Hepatocyte (in vitro differentiated cells): ENCODE measurements at regions not wholly inside any gene's neighbourhood (a gene's known extent, or its start where the extent isn't known, plus 50 kb on each side); places are given as distances from the start of the nearest gene placed in this dataset.

ENCODE experiments used
- EZH2 ChIP-seq: fragments of 200-600 bp; sonication (generic); IDR thresholded peaks from 2 replicates; pipeline ENCODE4 v1.6.1; 2016; ENCODE audit warnings: antibody characterized with exemption, mild to moderate bottlenecking, borderline replicate concordance
- EZH2phosphoT487 ChIP-seq: fragments of 200-600 bp; sonication (generic); IDR thresholded peaks from one replicate; pipeline ENCODE4 v1.6.1; 2018; ENCODE audit warnings: antibody characterized with exemption, mild to moderate bottlenecking, low read depth, moderate library complexity; ENCODE audit not compliant: unreplicated experiment, severe bottlenecking
- TF ChIP-seq, protein P1 (sequence below): fragments of 200-600 bp; sonication (generic); IDR thresholded peaks from 2 replicates; pipeline ENCODE4 v1.5.1; 2016; ENCODE audit warnings: antibody characterized with exemption, mild to moderate bottlenecking; ENCODE audit not compliant: poor library complexity

DNA sequence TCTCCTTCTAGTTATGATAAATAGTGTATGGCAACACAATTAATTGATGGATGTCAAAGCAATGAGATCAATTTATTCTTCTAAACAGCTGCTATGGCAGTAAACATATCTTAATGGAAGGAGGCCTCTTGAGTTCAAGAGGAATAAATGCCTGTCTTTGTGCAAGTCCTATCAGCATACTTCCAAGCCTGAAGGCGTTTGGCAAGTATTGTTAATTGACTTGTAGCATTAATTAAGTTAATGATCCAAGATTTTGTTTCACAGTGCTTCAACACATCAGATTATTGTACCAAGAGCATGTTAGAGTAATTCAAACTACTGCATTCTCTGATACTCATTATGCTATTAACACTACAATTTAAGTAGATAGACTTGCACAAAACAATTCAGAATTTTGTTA is 144.8 kb downstream of the FAT4 start:
- TF ChIP-seq, protein P1, sequence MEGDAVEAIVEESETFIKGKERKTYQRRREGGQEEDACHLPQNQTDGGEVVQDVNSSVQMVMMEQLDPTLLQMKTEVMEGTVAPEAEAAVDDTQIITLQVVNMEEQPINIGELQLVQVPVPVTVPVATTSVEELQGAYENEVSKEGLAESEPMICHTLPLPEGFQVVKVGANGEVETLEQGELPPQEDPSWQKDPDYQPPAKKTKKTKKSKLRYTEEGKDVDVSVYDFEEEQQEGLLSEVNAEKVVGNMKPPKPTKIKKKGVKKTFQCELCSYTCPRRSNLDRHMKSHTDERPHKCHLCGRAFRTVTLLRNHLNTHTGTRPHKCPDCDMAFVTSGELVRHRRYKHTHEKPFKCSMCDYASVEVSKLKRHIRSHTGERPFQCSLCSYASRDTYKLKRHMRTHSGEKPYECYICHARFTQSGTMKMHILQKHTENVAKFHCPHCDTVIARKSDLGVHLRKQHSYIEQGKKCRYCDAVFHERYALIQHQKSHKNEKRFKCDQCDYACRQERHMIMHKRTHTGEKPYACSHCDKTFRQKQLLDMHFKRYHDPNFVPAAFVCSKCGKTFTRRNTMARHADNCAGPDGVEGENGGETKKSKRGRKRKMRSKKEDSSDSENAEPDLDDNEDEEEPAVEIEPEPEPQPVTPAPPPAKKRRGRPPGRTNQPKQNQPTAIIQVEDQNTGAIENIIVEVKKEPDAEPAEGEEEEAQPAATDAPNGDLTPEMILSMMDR = no peak
- TF ChIP-seq EZH2 (no peak), EZH2phosphoT487 (no peak)
